MM.1S (cell line): ENCODE measurements at regions not wholly inside any gene's neighbourhood (a gene's known extent, or its start where the extent isn't known, plus 50 kb on each side); places are given as distances from the start of the nearest gene placed in this dataset.

Experiments used
- EZH2 ChIP-seq: fragments of 300-600 bp; sonication (generic); optimal IDR thresholded peaks from 2 replicates; pipeline ENCODE3; 2017; ENCODE audit warnings: low read depth, mild to moderate bottlenecking, antibody characterized with exemption, low read length, mixed read lengths
- EZH2phosphoT487 ChIP-seq: fragments of 300-600 bp; sonication (generic); IDR thresholded peaks from 2 replicates; pipeline ENCODE4 v1.6.1; 2018; ENCODE audit warnings: antibody characterized with exemption, low read length
- TF ChIP-seq, protein P1 (sequence below): fragments of 300-600 bp; sonication (generic); IDR thresholded peaks from 2 replicates; pipeline ENCODE4 v1.5.1; 2016; ENCODE audit warnings: antibody characterized with exemption, low read length, mixed read lengths

DNA sequence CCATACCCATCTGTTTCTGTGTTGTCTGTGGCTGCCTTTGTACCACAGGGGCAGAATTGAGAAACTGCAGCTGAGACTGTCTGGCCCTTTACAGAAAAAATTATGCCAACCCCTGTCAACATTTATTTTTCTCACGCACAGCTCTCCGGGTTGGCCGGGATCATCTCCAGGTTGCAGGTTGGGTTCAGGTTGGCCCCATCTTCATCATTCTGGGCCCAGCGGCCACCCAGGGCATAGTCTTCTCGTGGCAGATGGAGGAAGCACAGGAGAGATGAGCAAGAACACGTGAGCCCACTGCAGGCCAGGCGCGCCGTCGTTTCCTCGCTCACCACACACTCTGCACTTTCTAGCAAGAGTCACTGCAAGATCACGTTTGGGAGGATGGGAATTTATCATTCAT, 66.1 kb upstream of the SEC14L1 start:
- no peak for TF ChIP-seq EZH2
- TF ChIP-seq EZH2phosphoT487 = no peak
- TF ChIP-seq, protein P1, sequence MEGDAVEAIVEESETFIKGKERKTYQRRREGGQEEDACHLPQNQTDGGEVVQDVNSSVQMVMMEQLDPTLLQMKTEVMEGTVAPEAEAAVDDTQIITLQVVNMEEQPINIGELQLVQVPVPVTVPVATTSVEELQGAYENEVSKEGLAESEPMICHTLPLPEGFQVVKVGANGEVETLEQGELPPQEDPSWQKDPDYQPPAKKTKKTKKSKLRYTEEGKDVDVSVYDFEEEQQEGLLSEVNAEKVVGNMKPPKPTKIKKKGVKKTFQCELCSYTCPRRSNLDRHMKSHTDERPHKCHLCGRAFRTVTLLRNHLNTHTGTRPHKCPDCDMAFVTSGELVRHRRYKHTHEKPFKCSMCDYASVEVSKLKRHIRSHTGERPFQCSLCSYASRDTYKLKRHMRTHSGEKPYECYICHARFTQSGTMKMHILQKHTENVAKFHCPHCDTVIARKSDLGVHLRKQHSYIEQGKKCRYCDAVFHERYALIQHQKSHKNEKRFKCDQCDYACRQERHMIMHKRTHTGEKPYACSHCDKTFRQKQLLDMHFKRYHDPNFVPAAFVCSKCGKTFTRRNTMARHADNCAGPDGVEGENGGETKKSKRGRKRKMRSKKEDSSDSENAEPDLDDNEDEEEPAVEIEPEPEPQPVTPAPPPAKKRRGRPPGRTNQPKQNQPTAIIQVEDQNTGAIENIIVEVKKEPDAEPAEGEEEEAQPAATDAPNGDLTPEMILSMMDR = no peak
